ENCODE measurements at regions not wholly inside any gene's neighbourhood (a gene's known extent, or its start where the extent isn't known, plus 50 kb on each side); places are given as distances from the start of the nearest gene placed in this dataset.

- TF ChIP-seq ZBTB7A (IDR thresholded peaks at IDR 0.05; ENCODE audit: low read depth) (no peak), CEBPB (IDR thresholded peaks at IDR 0.05) (no peak), EP300 (IDR thresholded peaks at IDR 0.05; ENCODE audit: borderline replicate concordance) (no peak), EGR1 (IDR thresholded peaks at IDR 0.05) (no peak), TAF1 (IDR thresholded peaks at IDR 0.05; ENCODE audit: low read depth) (no peak)
Measured at GRCh38 chr5:126101901-126102300, 321.3 kb upstream of the GRAMD2B start.
